ENCODE measurements at regions not wholly inside any gene's neighbourhood (a gene's known extent, or its start where the extent isn't known, plus 50 kb on each side); places are given as distances from the start of the nearest gene placed in this dataset.

- no peak overlapping the region for H3K27ac ChIP-seq (ENCODE audit: low read length)
- POLR2A ChIA-PET (ENCODE audit: unreplicated experiment), result no interaction called here
- H3F3A ChIP-seq (ENCODE audit: low read length, unreplicated experiment), result no peaks in the 10 kb centered on the region
- H3K4me3 ChIP-seq (ENCODE audit: low read length), result no peak overlapping the region
- intact Hi-C loops (cut with micrococcal nuclease), result no loop called here
- no TSS peak for BruUV-seq (replicated peaks)
- no peak for TF ChIP-seq CTCF (conservative IDR thresholded peaks at IDR 0.05; ENCODE audit: low read depth, low read length)
- H3K4me1 ChIP-seq (ENCODE audit: insufficient read depth, low read length), result no peaks in the 10 kb centered on the region
- no peak overlapping the region for H3K9ac ChIP-seq (ENCODE audit: low read length)
- H3K4me2 ChIP-seq (ENCODE audit: low read length), result no peak overlapping the region
- no peaks in the 10 kb centered on the region for H4K20me1 ChIP-seq (ENCODE audit: low read length)
- ATAC-seq, result peak; percentile 50
- H3K27me3 ChIP-seq (ENCODE audit: low read length), result no peaks in the 10 kb centered on the region
- no peaks in the 10 kb centered on the region for H3K9me2 ChIP-seq (replicated peaks; ENCODE audit: low read length)
- no peaks in the 10 kb centered on the region for H3K79me2 ChIP-seq (ENCODE audit: low read length)
- H3K36me3 ChIP-seq (ENCODE audit: low read depth, low read length), result no peaks in the 10 kb centered on the region
- DNase-seq, result peak; percentile 23
- CTCF ChIA-PET, result no interaction called here
- no peaks in the 10 kb centered on the region for H3K9me3 ChIP-seq (ENCODE audit: low read length)
- no peak overlapping the region for H2AFZ ChIP-seq (ENCODE audit: low read length)
Observed at GRCh38 chr14:43042408-43042807, 1435.7 kb downstream of the LRFN5 start.

DNA sequence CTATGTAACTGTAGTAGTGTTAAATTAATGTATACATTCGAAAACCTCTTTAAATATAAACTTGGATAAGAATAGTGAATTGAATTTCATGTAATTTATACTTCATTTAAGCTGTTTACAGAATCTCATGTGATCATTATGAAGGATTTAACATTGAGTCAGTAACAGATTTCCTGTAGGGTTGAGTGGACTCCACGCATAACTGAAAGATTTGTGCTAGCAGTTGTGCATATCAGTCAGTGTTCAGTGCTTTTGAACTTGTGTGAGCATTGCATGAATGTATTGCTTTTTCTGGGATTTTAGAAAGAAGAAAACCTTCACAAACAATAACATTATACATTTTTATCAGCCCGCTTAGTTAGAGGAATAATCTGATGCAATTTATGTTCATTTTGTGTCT is 1435.3 kb downstream of the LRFN5 start:
- intact Hi-C loops (cut with micrococcal nuclease), result no loop called here
- H2AFZ ChIP-seq (ENCODE audit: low read length), result no peak overlapping the region
- no TSS peak for BruUV-seq (replicated peaks)

DNA sequence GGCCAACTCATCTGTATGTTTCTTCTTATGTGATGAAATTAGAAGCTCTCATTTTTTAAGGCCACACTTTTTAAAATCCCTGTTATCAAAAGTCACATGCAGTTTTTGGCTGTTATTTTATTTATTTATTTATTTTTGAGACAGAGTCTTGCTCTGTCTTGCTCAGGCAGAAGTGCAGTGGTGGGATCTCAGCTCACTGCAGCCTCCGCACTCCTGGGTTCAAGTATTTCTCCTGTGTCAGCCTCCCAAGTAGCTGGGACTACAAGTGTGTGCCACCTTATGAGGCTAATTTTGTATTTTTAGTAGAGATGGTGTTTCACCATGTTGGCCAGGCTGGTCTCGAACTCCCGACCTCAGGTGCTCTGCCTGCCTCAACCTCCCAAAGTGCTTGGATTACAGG is 1434.5 kb downstream of the LRFN5 start:
- no peak for ATAC-seq

More for the DNA sequence above, 1435.3 kb downstream of the LRFN5 start:
- H3K79me2 ChIP-seq (ENCODE audit: low read length), result no peaks in the 10 kb centered on the region
- no peaks in the 10 kb centered on the region for H3K36me3 ChIP-seq (ENCODE audit: low read depth, low read length)
- ATAC-seq, result no peak
- H3K27me3 ChIP-seq (ENCODE audit: low read length), result no peaks in the 10 kb centered on the region
- no peak overlapping the region for H3K4me3 ChIP-seq (ENCODE audit: low read length)
- DNase-seq, result no peak
- no peaks in the 10 kb centered on the region for H3K9me2 ChIP-seq (replicated peaks; ENCODE audit: low read length)
- ChIA-PET CTCF (no interaction called here), POLR2A (ENCODE audit: unreplicated experiment) (no interaction called here)
- H3K27ac ChIP-seq (ENCODE audit: low read length), result no peak overlapping the region
- H3K9ac ChIP-seq (ENCODE audit: low read length), result no peak overlapping the region
- H3K4me2 ChIP-seq (ENCODE audit: low read length), result no peak overlapping the region
- no peaks in the 10 kb centered on the region for H3K4me1 ChIP-seq (ENCODE audit: insufficient read depth, low read length)
- no peaks in the 10 kb centered on the region for H4K20me1 ChIP-seq (ENCODE audit: low read length)
- H3K9me3 ChIP-seq (ENCODE audit: low read length), result no peaks in the 10 kb centered on the region
- TF ChIP-seq EZH2phosphoT487 (IDR thresholded peaks at IDR 0.05; ENCODE audit: borderline replicate concordance, low read length) (no peak), CTCF (conservative IDR thresholded peaks at IDR 0.05; ENCODE audit: low read depth, low read length) (no peak), EZH2 (IDR thresholded peaks at IDR 0.05; ENCODE audit: low read length, unreplicated experiment) (no peak)
- H3F3A ChIP-seq (ENCODE audit: low read length, unreplicated experiment), result no peaks in the 10 kb centered on the region

More for the DNA sequence above, 1434.5 kb downstream of the LRFN5 start:
- Histone ChIP-seq H3K27me3 (ENCODE audit: low read length) (no peaks in the 10 kb centered on the region), H3K9ac (ENCODE audit: low read length) (no peak overlapping the region), H3K27ac (ENCODE audit: low read length) (no peak overlapping the region), H2AFZ (ENCODE audit: low read length) (no peak overlapping the region), H3K9me3 (ENCODE audit: low read length) (no peaks in the 10 kb centered on the region), H3K4me2 (ENCODE audit: low read length) (no peak overlapping the region), H3K4me1 (ENCODE audit: insufficient read depth, low read length) (no peaks in the 10 kb centered on the region), H4K20me1 (ENCODE audit: low read length) (no peaks in the 10 kb centered on the region), H3K36me3 (ENCODE audit: low read depth, low read length) (no peaks in the 10 kb centered on the region), H3K79me2 (ENCODE audit: low read length) (no peaks in the 10 kb centered on the region), H3F3A (ENCODE audit: low read length, unreplicated experiment) (no peaks in the 10 kb centered on the region), H3K4me3 (ENCODE audit: low read length) (no peak overlapping the region), H3K9me2 (replicated peaks; ENCODE audit: low read length) (no peaks in the 10 kb centered on the region)
- CTCF ChIA-PET, result no interaction called here
- intact Hi-C loops (cut with micrococcal nuclease), result no loop called here
- POLR2A ChIA-PET (ENCODE audit: unreplicated experiment), result no interaction called here
- no TSS peak for BruUV-seq (replicated peaks)
- DNase-seq, result no peak
- TF ChIP-seq CTCF (conservative IDR thresholded peaks at IDR 0.05; ENCODE audit: low read depth, low read length), result no peak

Data from PC-3 (cell line).